GM12892 (cell line): ENCODE measurements at regions not wholly inside any gene's neighbourhood (a gene's known extent, or its start where the extent isn't known, plus 50 kb on each side); places are given as distances from the start of the nearest gene placed in this dataset.
"Not testable (repeated sequence)": the region's sequence is repeated elsewhere in the genome, so short reads cannot be mapped to it uniquely, and the experiment has no call there.

Source experiments
- DNase-seq: peaks from one replicate; pipeline ENCODE4 v3.0.0; 2011; ENCODE audit not compliant: insufficient read length
- FAIRE-seq: peaks from 2 replicates; lab custom pipeline; 2011; peaks lifted over from hg19 to GRCh38; lab: Jason Lieb, UNC
- POLR2A ChIP-seq: IDR thresholded peaks from 2 replicates; pipeline ENCODE4 v1.6.1; 2011; ENCODE audit warnings: low read depth, low read length, control low read depth
- POLR2AphosphoS5 ChIP-seq: IDR thresholded peaks from 2 replicates; pipeline ENCODE4 v1.6.1; 2011; ENCODE audit warnings: low read depth, low read length, control low read depth
- TAF1 ChIP-seq: IDR thresholded peaks from 2 replicates; pipeline ENCODE4 v1.6.1; 2011; ENCODE audit warnings: low read depth, mild to moderate bottlenecking, control low read depth, low read length, borderline replicate concordance

DNA sequence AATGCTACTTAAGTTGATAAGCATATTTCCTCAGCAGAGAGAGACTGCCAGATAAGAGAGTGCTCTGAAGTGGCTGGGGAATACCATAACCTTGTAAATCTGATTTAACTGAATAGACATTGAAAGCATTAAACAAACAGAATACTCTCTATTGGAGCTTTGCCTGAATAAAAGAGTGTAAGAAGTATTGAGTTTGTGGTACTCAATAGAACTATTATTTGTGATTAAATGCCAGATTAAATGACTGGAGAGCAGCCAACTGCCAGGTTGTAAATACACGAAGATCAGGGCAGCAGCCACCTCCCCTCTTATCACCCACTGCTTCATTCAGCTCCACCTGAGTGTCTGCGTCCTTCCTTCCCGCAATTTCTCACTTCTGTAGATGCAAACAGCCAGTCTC is 373.6 kb downstream of the DCDC2C start:
- no peak for DNase-seq
- no peak for FAIRE-seq
- TF ChIP-seq POLR2AphosphoS5, result no peak
- no peak for TF ChIP-seq TAF1
- no peak for TF ChIP-seq POLR2A

DNA sequence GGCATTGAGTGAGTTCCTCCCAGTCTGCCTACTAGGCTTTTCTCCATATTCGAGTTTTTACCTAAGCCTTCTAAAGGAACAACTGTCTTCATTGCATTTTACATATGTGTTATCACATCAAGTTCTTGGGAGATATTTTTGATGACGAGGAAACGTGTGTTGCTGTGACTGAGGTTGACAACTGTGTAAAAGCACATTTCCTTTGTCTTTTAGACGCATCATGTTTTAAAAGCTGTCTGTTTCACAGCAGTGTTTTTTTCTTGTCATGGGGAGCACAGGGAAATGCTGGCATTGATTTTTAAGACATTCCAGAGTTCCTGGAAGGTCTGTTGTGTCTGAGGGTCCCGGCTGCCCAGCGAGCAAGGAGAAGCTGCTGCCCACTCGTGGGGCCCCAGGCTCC is 381.8 kb downstream of the DCDC2C start:
- FAIRE-seq (no peak), DNase-seq (no peak)
- no peak for TF ChIP-seq POLR2A
- TF ChIP-seq TAF1, result no peak
- no peak for TF ChIP-seq POLR2AphosphoS5

DNA sequence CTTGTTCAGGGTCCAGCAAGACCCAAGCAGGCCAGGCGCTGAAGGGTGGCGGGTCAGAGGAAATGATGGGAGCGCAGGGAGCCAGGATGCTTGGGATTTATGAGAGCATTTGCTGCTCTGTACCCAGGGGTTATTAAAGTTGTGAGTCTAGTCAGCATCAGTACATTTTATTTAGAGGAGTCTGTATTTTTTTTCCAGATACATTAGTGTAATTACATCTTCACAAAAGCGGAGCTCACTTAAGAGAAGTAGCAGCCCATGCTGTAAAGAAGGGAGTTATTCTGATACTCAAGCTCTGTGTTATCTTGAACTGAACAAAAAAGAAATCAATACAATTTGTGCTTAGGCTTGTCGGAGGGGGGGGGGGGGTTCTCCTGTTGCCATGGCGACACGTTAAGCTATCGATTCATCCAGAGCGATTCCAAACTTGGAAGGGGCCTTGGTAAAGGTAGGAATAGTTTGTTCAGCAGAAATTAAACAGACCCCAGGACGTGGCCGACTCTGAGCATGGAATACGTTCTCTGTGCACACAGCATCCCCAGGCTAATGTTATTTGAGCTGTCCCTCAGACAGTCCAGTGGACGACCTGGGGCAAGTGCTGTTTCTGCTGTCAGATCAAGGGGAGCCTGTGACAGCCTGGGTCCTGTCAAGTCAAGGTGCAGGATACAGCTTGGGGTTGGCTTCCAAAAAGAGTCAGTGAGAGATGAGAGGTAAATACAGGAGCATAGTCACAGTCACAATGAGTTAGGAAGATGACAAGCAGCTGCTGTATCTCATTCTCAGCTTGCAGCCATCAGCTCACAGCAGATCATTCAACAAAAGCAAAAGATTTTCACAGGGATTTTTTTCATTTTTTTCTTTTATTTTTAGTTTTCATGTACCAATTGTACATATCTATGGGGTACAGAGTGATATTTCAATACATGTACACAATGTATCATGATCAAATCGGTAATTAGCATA is 387.6 kb downstream of the DCDC2C start:
- TF ChIP-seq POLR2AphosphoS5, result no peak
- TF ChIP-seq TAF1, result no peak
- TF ChIP-seq POLR2A, result no peak
- DNase-seq, result no peak
- no peak for FAIRE-seq

DNA sequence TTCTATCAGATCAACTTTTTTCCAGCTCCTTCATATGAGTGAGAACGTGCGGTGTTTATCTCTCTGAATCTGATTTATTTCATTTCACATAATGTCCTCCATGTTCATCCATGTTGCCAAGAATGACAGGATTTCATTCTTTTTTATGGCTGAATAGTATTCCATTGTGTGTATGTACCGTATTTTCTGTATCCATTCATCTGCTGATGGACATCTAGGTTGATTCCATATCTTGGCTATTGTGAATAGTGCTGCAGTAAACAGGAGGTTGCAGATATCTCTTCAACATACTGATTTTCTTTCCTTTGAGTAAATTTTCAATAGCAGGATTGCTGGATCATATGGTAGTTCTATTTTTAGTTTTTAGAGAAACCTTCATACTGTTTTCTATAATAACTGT is 388.5 kb downstream of the DCDC2C start:
- DNase-seq (no peak), FAIRE-seq (no peak)

DNA sequence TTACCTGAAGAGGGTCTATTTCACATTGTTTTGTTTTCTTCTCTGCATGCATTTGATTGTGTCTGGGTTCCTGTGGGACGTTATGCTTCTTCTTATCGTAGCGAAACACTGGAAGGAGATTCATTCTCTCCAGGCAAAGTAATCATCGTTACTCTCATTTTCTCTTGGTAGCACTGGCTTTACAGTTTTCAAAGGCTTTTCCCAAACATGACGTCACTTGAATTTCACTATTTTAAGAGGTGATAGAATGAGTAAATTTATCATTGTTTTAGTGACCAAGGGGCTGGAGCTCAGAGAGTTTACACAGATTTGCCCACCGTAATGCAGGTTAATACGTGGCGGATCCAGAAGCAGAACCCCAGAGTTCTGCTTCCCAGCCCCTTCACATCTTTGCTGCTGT is 391.4 kb downstream of the DCDC2C start:
- DNase-seq, result no peak
- FAIRE-seq, result no peak
- TF ChIP-seq POLR2AphosphoS5, result no peak

More for the DNA sequence above, 388.5 kb downstream of the DCDC2C start:
- TF ChIP-seq POLR2A (no peak), POLR2AphosphoS5 (no peak), TAF1 (no peak)

DNA sequence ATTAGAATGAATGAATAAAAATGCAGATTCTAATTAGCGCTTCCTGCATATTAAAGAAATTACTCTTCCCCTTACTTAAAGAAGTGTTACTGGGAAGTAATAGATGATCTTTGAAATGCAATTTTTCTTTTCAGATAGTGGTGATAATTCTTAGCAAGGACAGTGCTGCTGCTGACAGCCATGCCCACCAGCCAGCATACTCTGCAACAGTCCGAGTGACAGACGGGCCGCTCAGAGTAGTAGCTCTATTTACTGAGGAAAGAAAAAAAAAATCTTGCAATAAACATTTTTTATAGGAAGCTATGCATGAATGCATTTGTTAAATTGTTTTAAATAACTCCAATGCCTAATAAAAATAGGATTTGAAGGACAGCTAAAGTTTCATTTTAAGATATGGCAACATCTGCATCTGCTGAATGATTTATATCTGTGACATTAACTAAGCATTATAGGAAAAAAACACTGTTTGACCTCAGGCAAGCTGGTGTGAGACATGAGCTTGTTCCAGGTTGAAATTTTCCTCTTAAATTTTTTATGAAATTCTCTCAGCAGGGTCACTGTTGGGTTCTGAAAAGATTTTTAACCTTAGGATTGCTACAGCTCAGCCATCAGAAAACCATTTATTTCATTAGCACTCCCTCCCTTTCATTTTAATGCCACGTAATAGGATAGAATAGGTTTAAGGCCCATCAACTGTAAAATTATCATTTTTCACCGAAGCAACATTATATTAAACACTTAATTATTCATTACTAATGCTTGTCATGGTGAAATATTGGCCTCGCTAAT is 393.8 kb downstream of the DCDC2C start:
- FAIRE-seq (no peak), DNase-seq (no peak)
- no peak for TF ChIP-seq POLR2AphosphoS5
- no peak for TF ChIP-seq POLR2A
- TF ChIP-seq TAF1, result no peak

DNA sequence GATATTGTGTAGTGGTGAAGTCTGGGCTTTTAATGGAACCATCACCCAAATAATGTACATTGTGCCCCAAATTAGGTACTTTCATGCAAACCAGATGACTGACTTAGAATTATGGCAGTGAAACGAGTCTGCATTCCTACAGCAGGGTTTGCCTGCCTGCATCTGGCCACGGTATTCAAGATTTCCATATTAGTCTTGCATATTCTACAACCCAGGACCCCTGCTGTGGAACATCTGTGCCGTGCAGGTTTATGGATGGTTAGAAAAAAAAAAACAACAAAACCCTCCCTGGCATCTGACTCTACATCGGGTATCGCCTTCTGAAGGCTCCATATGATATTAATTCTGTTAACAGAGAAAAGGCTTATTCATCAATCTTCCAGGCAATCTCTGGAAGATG is 394.8 kb downstream of the DCDC2C start:
- FAIRE-seq (no peak), DNase-seq (no peak)
- TF ChIP-seq POLR2A (no peak), TAF1 (no peak), POLR2AphosphoS5 (no peak)

DNA sequence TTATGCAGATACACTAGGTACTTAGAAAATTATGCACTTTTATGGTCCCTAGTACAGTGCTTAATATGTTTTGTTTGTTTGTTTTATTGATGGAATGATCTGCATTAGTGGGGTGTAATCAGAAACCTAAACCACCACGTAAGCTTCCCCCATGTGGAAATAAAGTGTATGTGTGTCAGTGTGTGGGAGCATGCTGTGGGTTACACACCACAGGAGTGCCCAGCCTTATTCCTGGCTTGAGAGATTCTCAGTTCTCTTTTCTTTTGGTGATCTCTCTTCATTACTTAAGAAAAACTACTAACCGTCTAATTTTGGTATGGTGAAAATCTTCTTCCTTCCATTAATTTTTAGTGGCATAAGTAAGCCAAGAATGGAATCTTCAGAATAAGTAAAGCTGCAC is 398.6 kb downstream of the DCDC2C start:
- TF ChIP-seq TAF1 (no peak), POLR2AphosphoS5 (no peak), POLR2A (no peak)
- FAIRE-seq (no peak), DNase-seq (no peak)

DNA sequence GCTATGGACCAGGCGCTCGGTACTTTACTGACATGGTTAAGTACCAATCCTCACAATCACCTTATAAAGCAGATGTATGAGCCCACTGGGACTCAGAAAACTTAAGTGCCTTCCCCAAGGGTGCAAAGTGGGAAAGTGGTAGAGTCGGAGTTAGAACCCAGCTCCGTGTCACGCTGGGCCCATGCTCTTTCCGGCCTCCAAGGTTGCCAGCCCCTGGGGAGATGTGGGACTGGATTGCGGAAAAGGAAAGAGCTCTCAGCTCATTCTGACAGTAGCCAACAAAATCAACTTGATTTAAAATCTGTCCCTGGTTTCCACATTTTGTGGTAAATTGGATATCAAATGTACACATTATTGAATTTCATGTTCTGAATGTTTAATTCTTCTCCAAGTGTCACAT is 403.8 kb downstream of the DCDC2C start:
- no peak for FAIRE-seq
- TF ChIP-seq POLR2AphosphoS5, result no peak
- TF ChIP-seq TAF1, result no peak
- TF ChIP-seq POLR2A, result no peak
- DNase-seq, result no peak

DNA sequence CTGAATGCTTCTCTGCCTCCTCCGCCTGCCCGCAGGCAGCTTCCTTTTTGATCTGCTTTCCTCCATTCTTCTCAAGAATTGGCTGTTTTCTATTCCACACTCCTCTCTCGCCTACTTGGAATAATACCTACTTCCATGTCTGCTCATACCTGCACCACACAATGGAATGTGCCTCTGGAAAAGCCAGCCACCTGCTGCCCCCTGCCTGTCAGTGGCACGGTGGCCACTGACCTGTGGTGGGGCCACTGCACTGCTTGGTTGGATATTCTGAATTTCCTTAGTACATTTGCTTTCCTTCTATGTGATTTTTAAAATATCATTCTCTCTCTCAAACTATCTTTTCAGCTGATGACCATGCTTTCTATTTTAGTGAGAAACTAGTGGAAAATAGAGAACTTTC is 406.9 kb downstream of the DCDC2C start:
- DNase-seq, result no peak
- TF ChIP-seq POLR2A, result no peak
- no peak for TF ChIP-seq TAF1
- no peak for TF ChIP-seq POLR2AphosphoS5
- FAIRE-seq, result no peak

DNA sequence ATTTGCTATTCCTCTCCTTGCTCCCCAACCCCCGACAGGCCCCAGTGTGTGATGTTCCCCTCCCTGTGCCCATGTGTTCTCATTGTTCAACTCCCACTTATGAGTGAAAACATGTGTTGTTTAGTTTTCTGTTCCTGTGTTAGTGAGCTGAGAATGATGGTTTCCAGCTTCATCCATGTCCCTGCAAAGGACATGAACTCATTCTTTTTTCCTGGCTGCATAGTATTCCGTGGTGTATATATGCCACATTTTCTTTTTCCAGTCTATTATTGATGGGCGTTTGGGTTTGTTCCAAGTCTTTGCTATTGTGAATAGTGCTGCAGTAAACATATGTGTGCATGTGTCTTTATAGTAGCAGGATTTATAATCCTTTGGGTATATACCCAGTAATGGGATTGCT is 412.1 kb downstream of the DCDC2C start:
- not testable (repeated sequence) for DNase-seq, FAIRE-seq

DNA sequence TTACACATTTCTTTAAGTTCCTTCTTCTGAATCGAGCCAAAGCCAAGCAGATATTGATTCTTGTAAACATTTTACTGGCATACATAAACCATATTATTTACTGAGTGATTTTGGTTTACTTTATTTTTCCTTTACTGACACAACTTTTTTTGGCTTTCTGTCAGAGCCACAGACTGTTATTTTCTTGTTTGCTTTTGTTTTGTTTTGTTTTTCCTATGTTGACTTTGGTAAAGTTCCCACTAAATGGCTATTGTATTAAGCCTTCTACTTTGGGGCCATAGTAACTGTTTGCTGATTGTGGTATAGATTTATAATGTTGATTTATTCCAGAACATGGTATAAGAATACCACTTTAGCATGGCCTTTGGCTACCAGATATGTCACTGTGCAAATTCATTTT is 419.4 kb downstream of the DCDC2C start:
- no peak for FAIRE-seq
- no peak for TF ChIP-seq POLR2AphosphoS5
- TF ChIP-seq TAF1, result no peak
- no peak for DNase-seq

DNA sequence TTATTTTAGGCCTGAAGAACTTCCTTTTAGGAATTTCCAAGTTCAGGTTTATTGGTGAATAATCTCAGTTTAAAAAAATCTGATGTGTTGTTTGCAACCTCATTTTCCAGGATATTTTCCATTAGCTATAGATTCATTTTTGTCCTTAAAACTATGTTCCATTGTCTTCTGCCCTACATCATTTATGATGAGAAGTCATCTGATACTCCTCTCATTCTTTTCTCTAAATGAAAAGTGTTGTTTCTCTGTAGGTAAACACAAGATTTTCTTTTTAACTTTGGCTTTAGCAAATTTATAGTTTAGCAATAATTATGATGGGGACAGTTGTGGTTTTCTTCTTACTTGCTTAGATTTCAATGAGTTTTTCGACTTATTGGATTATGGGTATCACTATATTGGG is 427.3 kb downstream of the DCDC2C start:
- no peak for TF ChIP-seq POLR2AphosphoS5
- no peak for TF ChIP-seq TAF1
- TF ChIP-seq POLR2A, result no peak
- FAIRE-seq (no peak), DNase-seq (no peak)
